NB4 (cell line): ENCODE measurements at regions not wholly inside any gene's neighbourhood (a gene's known extent, or its start where the extent isn't known, plus 50 kb on each side); places are given as distances from the start of the nearest gene placed in this dataset.

Source experiments
- MYC ChIP-seq: IDR thresholded peaks from 2 replicates; pipeline ENCODE4 v1.6.1; 2011; ENCODE audit warnings: low read depth, low read length
- TF ChIP-seq, protein P1 (sequence below): IDR thresholded peaks from one replicate; pipeline ENCODE4 v1.5.1; 2012; ENCODE audit warnings: low read depth, low read length

GRCh38 chr4:148810461-148810860, 368.2 kb upstream of the NR3C2 start:
- TF ChIP-seq, protein P1, sequence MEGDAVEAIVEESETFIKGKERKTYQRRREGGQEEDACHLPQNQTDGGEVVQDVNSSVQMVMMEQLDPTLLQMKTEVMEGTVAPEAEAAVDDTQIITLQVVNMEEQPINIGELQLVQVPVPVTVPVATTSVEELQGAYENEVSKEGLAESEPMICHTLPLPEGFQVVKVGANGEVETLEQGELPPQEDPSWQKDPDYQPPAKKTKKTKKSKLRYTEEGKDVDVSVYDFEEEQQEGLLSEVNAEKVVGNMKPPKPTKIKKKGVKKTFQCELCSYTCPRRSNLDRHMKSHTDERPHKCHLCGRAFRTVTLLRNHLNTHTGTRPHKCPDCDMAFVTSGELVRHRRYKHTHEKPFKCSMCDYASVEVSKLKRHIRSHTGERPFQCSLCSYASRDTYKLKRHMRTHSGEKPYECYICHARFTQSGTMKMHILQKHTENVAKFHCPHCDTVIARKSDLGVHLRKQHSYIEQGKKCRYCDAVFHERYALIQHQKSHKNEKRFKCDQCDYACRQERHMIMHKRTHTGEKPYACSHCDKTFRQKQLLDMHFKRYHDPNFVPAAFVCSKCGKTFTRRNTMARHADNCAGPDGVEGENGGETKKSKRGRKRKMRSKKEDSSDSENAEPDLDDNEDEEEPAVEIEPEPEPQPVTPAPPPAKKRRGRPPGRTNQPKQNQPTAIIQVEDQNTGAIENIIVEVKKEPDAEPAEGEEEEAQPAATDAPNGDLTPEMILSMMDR, result no peak
- TF ChIP-seq MYC, result no peak
